Gastrocnemius medialis (tissue), 4 donors: ENCODE measurements at regions not wholly inside any gene's neighbourhood (a gene's known extent, or its start where the extent isn't known, plus 50 kb on each side); places are given as distances from the start of the nearest gene placed in this dataset.

ENCODE experiments used
- ATAC-seq, 2 donors: fragments of 150-250 bp; one replicate each; pipeline ENCODE4 v1.9.1; 2016
- DNase-seq, 2 donors: peaks; one replicate each; pipeline ENCODE4 v3.0.0-alpha.2; 2019
- H3K27ac ChIP-seq, 4 donors: fragments of 200-600 bp; sonication (generic); 1 replicate in 1 of 4; 2 replicates in 3 of 4; pipeline ENCODE4 v1.5.1; 2016 to 2018; ENCODE audit warnings: mild to moderate bottlenecking in 2 of 4, moderate library complexity in 1 of 4
- H3K27me3 ChIP-seq, 3 donors: fragments of 200-600 bp; sonication (generic) in 2 of 3; 1 replicate in 1 of 3; 2 replicates in 2 of 3; pipeline versions ENCODE4 v1.5.1 to v1.6.0; 2016 to 2019; ENCODE audit warnings: mild to moderate bottlenecking in 1 of 3, moderate library complexity in 1 of 3
- H3K36me3 ChIP-seq, 2 donors: fragments of 200-600 bp; sonication (generic) in 1 of 2; one replicate each; pipeline ENCODE4 v1.5.1; 2017 to 2018
- H3K4me1 ChIP-seq, 2 donors: fragments of 200-600 bp; sonication (generic) in 1 of 2; one replicate each; pipeline ENCODE4 v1.5.1; 2016 to 2017; ENCODE audit warnings: mild to moderate bottlenecking in 2 of 2
- H3K4me3 ChIP-seq, 4 donors: fragments of 200-600 bp; sonication (generic) in 3 of 4; 1 replicate in 1 of 4; 2 replicates in 3 of 4; pipeline ENCODE4 v1.5.1; 2016 to 2019; ENCODE audit warnings: mild to moderate bottlenecking in 2 of 4
- H3K9me3 ChIP-seq, 3 donors: fragments of 200-600 bp; sonication (generic) in 2 of 3; 1 replicate in 1 of 3; 2 replicates in 2 of 3; pipeline ENCODE4 v1.5.1; 2016 to 2019
- POLR2A ChIP-seq, 2 donors: fragments of 450-650 bp; IDR thresholded peaks; one replicate each; pipeline ENCODE4 v1.6.1; 2017; ENCODE audit warnings: antibody characterized with exemption in 2 of 2, mild to moderate bottlenecking in 2 of 2, moderate library complexity in 2 of 2
- in situ Hi-C, 4 donors: fragments of 200-750 bp; cut with MboI; loops; one replicate each; pipeline versions ENCODE4 v1.15.0 to v1.8.0; 2017; ENCODE audit warnings: low sequenced_read_pairs in 4 of 4
- intact Hi-C: fragments of 100-400 bp; cut with DNase I; formaldehyde crosslinking; loops from one replicate; pipeline ENCODE4 v1.15.1; 2023; ENCODE audit warnings: low total_unique reads
- TF ChIP-seq, protein P1 (sequence below), 5 experiments: fragments of 450-650 bp in 3 of 5; fragments of 200-600 bp in 2 of 5; sonication (generic) in 2 of 5; IDR thresholded peaks in 4 of 5; conservative IDR thresholded peaks in 1 of 5; 1 replicate in 4 of 5; 2 replicates in 1 of 5; pipeline ENCODE4 v1.5.1; 2016 to 2019; ENCODE audit warnings: antibody characterized with exemption in 5 of 5, mild to moderate bottlenecking in 3 of 5, moderate library complexity in 3 of 5

DNA sequence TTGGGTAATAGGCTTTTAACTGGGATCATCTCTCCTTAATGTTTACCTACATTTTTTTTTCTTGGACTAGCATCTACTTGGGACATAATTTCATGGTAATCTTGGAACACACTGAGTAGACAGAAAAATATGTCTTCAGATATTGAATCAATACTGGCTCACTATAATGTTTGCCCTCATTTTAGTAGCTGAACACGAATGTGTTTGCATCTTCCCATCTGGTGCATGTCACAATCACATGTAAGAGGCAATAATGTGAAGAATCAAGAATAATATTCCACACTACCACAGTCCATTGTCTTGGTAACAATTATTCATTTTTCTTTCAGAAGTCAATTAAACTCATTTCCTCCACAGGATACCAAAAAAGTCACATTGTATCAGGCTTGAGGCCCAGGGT is 382.7 kb upstream of the CDH10 start:
- TF ChIP-seq POLR2A (IDR thresholded peaks at IDR 0.05) = no peak
- TF ChIP-seq, protein P1, sequence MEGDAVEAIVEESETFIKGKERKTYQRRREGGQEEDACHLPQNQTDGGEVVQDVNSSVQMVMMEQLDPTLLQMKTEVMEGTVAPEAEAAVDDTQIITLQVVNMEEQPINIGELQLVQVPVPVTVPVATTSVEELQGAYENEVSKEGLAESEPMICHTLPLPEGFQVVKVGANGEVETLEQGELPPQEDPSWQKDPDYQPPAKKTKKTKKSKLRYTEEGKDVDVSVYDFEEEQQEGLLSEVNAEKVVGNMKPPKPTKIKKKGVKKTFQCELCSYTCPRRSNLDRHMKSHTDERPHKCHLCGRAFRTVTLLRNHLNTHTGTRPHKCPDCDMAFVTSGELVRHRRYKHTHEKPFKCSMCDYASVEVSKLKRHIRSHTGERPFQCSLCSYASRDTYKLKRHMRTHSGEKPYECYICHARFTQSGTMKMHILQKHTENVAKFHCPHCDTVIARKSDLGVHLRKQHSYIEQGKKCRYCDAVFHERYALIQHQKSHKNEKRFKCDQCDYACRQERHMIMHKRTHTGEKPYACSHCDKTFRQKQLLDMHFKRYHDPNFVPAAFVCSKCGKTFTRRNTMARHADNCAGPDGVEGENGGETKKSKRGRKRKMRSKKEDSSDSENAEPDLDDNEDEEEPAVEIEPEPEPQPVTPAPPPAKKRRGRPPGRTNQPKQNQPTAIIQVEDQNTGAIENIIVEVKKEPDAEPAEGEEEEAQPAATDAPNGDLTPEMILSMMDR (IDR thresholded peaks at IDR 0.05 in 4 of 5, conservative IDR thresholded peaks at IDR 0.05 in 1 of 5) = no peak
- ATAC-seq (no peak), DNase-seq (no peak)
- Histone ChIP-seq H3K9me3 (no peaks in the 10 kb centered on the region), H3K36me3 (no peaks in the 10 kb centered on the region), H3K27me3 (no peaks in the 10 kb centered on the region), H3K4me1 (no peaks in the 10 kb centered on the region), H3K4me3 (no peak overlapping the region), H3K27ac (no peak overlapping the region)
- in situ Hi-C loops = no loop called here
- intact Hi-C loops = no loop called here

DNA sequence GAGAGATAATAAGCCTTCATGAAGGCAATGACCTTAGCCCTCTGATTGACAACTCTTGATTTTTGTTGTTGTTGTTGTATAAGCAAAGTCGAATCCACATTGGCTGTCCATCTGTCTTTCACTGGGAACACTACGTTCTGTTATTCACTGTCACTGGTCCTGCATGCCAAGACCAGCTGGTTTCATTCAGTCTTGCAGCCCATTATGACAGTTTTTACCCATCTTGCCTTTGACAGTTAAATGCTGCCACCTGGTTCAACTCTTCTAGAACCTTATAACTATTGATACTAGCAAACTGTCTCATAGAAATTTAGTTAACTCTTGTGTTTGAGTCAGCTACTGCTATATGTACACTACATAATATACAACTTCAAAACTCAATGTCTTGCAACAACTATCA is 382.3 kb upstream of the CDH10 start:
- in situ Hi-C loops (no loop called here), intact Hi-C loops (no loop called here)
- TF ChIP-seq, protein P1 (IDR thresholded peaks at IDR 0.05 in 4 of 5, conservative IDR thresholded peaks at IDR 0.05 in 1 of 5) = no peak
- no peak for TF ChIP-seq POLR2A (IDR thresholded peaks at IDR 0.05)
- H3K4me3 ChIP-seq = no peak overlapping the region
- H3K27me3 ChIP-seq = no peaks in the 10 kb centered on the region
- H3K9me3 ChIP-seq = no peaks in the 10 kb centered on the region
- DNase-seq (no peak), ATAC-seq (no peak)
- H3K4me1 ChIP-seq = no peaks in the 10 kb centered on the region
- H3K36me3 ChIP-seq = no peaks in the 10 kb centered on the region
- H3K27ac ChIP-seq = no peak overlapping the region

DNA sequence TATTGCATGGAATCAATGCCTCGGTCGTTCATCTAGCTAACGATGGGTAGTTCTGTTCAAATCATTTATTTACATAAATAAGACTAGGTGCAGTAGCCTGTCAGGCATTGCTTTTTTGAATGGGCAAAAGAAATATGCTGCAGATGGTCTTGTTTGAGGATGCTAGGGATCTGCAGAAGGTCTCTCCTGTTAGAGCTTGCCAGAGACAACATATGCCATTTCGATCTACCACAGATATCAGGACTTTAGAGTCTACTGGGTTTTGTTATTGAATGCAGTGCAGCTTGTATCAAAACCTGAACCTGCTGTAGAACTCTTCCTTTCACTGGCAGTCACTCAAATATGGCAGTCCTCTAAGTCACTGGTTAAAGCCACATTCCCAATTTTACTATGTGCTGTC is 381.1 kb upstream of the CDH10 start:
- TF ChIP-seq, protein P1 (IDR thresholded peaks at IDR 0.05 in 4 of 5, conservative IDR thresholded peaks at IDR 0.05 in 1 of 5) = no peak
- no peak for TF ChIP-seq POLR2A (IDR thresholded peaks at IDR 0.05)
- in situ Hi-C loops = no loop called here
- no peaks in the 10 kb centered on the region for H3K4me1 ChIP-seq

DNA sequence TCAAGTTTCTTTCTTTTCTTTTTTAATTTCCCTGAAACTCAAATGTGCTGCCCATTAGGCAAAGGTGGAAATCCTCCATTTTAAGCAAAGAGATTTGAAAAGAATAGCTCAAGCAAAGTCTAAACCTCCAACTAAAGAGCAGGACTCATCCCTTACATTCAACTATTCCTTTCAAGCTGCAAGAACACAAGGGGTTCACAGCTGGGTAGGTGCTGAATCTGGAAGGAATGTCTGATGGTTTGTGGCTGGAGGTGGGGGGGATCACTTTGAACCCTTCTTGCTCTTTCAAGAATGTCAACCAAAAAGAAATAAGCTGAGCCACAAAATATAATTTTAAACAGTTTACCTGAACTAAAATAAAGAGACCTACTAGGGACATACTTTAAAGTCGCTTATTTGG is 375.7 kb upstream of the CDH10 start:
- Histone ChIP-seq H3K27me3 (no peaks in the 10 kb centered on the region), H3K4me1 (no peaks in the 10 kb centered on the region), H3K27ac (no peak overlapping the region), H3K9me3 (no peaks in the 10 kb centered on the region), H3K36me3 (no peaks in the 10 kb centered on the region), H3K4me3 (no peak overlapping the region)
- TF ChIP-seq, protein P1 (IDR thresholded peaks at IDR 0.05 in 4 of 5, conservative IDR thresholded peaks at IDR 0.05 in 1 of 5) = no peak
- TF ChIP-seq POLR2A (IDR thresholded peaks at IDR 0.05) = no peak
- no peak for DNase-seq
- ATAC-seq = no peak
- intact Hi-C loops = no loop called here
- in situ Hi-C loops = no loop called here

More for the DNA sequence above, 381.1 kb upstream of the CDH10 start:
- DNase-seq (no peak), ATAC-seq (no peak)
- Histone ChIP-seq H3K4me3 (no peak overlapping the region), H3K36me3 (no peaks in the 10 kb centered on the region), H3K27ac (no peak overlapping the region), H3K27me3 (no peaks in the 10 kb centered on the region), H3K9me3 (no peaks in the 10 kb centered on the region)
- intact Hi-C loops = no loop called here

DNA sequence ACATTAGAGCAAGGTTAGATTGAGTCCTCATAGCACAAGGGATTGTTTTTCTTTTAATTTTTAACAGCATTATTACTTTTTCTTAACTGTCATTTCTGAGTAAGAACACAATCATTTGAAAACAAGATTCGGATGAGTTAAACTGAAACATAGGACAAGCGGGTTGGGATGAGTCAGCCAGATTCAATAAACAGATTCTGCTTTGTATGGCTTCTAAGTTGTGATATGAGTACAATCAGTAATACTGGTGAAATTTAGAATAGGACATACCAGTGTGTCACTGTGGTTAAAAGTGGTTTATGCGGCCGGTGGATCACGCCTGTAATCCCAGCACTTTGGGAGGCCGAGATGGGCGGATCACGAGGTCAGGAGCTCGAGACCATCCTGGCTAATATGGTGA is 364.3 kb upstream of the CDH10 start:
- TF ChIP-seq, protein P1 (IDR thresholded peaks at IDR 0.05 in 4 of 5, conservative IDR thresholded peaks at IDR 0.05 in 1 of 5) = no peak
- TF ChIP-seq POLR2A (IDR thresholded peaks at IDR 0.05) = no peak
- H3K4me1 ChIP-seq = no peaks in the 10 kb centered on the region
- H3K4me3 ChIP-seq = no peak overlapping the region
- H3K27me3 ChIP-seq = no peaks in the 10 kb centered on the region
- H3K27ac ChIP-seq = no peak overlapping the region
- in situ Hi-C loops (no loop called here), intact Hi-C loops (no loop called here)
- ATAC-seq (no peak), DNase-seq (no peak)
- H3K9me3 ChIP-seq = no peaks in the 10 kb centered on the region
- H3K36me3 ChIP-seq = no peaks in the 10 kb centered on the region
